Cardiac muscle cell (in vitro differentiated cells and primary cell): ENCODE measurements at regions not wholly inside any gene's neighbourhood (a gene's known extent, or its start where the extent isn't known, plus 50 kb on each side); places are given as distances from the start of the nearest gene placed in this dataset.

Experiments
- DNase-seq, 2 donors: peaks; one replicate each; pipeline versions ENCODE4 v3.0.0 to v3.0.0-alpha.2; 2010 to 2017; ENCODE audit warnings: low read depth in 1 of 2, low spot score in 1 of 2
- H3K27ac ChIP-seq: fragments of 200-600 bp; sonication (generic); 2 replicates; pipeline ENCODE4 v1.5.1; 2016
- H3K27me3 ChIP-seq: fragments of 200-600 bp; sonication (generic); 2 replicates; pipeline ENCODE4 v1.6.0; 2016; ENCODE audit warnings: control low read depth
- H3K36me3 ChIP-seq: fragments of 200-600 bp; sonication (generic); 2 replicates; pipeline ENCODE4 v1.5.1; 2016; ENCODE audit warnings: control low read depth
- H3K4me1 ChIP-seq: fragments of 200-600 bp; sonication (generic); 2 replicates; pipeline ENCODE4 v1.8.1; 2017; ENCODE audit warnings: low read depth, mild to moderate bottlenecking, mixed run types
- H3K4me3 ChIP-seq: fragments of 200-600 bp; sonication (generic); 2 replicates; pipeline ENCODE4 v1.5.1; 2016; ENCODE audit warnings: mild to moderate bottlenecking
- H3K9me3 ChIP-seq: fragments of 200-600 bp; sonication (generic); 2 replicates; pipeline ENCODE4 v1.5.1; 2017; ENCODE audit warnings: low read depth, mild to moderate bottlenecking, control low read depth
- TF ChIP-seq, protein P1 (sequence below): IDR thresholded peaks from 2 replicates; pipeline ENCODE4 v1.5.1; 2012; ENCODE audit warnings: low read depth, mild to moderate bottlenecking, low read length

DNA sequence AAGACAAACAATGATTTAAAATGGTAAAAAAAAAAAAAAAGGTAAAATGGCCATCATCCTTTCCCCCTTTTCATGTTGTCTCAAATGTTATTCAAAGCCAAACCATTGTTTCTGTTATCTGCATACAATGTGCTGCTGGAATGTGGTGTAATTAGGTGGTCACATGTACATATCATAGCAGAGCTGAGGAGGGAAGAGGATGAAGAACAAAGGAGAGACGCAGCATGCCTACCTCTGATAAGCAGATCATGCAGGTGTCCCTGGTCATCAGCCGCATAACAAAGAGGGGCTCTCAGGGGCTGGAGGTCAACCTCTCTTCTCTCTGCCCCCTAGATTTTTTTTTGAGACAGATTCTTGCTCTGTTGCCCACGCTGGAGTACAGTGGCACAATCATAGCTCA, 141.0 kb downstream of the CARTPT start:
- DNase-seq, result no peak

DNA sequence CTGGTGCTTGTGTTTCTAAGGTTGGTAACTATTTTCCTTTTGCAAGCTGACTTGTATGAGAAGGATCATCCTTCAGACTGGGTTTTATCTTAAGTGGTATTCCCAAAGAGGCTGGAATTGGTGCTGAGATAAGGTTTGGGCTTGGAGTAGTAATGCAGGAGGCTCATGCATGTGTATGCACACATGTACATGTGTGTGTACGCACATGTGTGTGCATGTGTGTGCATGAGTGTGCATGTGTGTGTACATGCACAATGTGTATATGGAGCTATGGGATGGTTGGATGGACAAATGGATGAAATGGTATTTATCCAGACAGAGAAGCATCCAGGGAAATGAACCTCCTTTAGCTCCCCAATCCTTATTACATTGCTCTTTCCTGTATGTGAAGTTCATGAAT, 142.6 kb downstream of the CARTPT start:
- H3K27me3 ChIP-seq, result no peaks in the 10 kb centered on the region
- TF ChIP-seq, protein P1, sequence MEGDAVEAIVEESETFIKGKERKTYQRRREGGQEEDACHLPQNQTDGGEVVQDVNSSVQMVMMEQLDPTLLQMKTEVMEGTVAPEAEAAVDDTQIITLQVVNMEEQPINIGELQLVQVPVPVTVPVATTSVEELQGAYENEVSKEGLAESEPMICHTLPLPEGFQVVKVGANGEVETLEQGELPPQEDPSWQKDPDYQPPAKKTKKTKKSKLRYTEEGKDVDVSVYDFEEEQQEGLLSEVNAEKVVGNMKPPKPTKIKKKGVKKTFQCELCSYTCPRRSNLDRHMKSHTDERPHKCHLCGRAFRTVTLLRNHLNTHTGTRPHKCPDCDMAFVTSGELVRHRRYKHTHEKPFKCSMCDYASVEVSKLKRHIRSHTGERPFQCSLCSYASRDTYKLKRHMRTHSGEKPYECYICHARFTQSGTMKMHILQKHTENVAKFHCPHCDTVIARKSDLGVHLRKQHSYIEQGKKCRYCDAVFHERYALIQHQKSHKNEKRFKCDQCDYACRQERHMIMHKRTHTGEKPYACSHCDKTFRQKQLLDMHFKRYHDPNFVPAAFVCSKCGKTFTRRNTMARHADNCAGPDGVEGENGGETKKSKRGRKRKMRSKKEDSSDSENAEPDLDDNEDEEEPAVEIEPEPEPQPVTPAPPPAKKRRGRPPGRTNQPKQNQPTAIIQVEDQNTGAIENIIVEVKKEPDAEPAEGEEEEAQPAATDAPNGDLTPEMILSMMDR, result no peak
- H3K4me1 ChIP-seq, result peaks cover 13% of the 10 kb centered on the region
- no peaks in the 10 kb centered on the region for H3K9me3 ChIP-seq
- no peak for DNase-seq
- no peak overlapping the region for H3K27ac ChIP-seq
- no peak overlapping the region for H3K4me3 ChIP-seq
- no peaks in the 10 kb centered on the region for H3K36me3 ChIP-seq

More for the DNA sequence above, 141.0 kb downstream of the CARTPT start:
- Histone ChIP-seq H3K27ac (no peak overlapping the region), H3K4me1 (peaks cover 8% of the 10 kb centered on the region), H3K4me3 (no peak overlapping the region), H3K9me3 (no peaks in the 10 kb centered on the region), H3K27me3 (no peaks in the 10 kb centered on the region), H3K36me3 (no peaks in the 10 kb centered on the region)
- TF ChIP-seq, protein P1, result no peak

DNA sequence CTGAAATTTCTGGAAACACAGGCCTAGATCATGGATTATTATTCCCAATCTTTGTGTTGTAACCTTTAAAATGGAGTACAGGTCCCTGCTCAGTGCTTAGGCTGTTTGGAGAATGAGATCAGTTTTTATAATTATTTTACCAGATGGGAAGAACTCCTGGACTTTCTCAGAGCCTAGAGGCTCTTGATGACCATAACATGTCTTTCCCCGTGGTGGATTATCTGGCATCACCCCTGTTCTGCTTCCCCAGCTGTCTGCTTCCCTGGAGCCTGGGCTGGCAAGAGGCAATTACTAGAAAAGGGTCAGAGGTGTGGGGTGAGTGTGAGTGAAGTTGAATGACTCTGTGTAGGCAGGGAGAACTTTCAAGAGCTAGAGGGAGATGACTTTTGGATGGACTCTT, 143.0 kb downstream of the CARTPT start:
- Histone ChIP-seq H3K36me3 (no peaks in the 10 kb centered on the region), H3K27ac (no peak overlapping the region), H3K9me3 (no peaks in the 10 kb centered on the region), H3K4me1 (peaks cover 13% of the 10 kb centered on the region), H3K4me3 (no peak overlapping the region), H3K27me3 (no peaks in the 10 kb centered on the region)
- DNase-seq, result no peak
- TF ChIP-seq, protein P1, result no peak

DNA sequence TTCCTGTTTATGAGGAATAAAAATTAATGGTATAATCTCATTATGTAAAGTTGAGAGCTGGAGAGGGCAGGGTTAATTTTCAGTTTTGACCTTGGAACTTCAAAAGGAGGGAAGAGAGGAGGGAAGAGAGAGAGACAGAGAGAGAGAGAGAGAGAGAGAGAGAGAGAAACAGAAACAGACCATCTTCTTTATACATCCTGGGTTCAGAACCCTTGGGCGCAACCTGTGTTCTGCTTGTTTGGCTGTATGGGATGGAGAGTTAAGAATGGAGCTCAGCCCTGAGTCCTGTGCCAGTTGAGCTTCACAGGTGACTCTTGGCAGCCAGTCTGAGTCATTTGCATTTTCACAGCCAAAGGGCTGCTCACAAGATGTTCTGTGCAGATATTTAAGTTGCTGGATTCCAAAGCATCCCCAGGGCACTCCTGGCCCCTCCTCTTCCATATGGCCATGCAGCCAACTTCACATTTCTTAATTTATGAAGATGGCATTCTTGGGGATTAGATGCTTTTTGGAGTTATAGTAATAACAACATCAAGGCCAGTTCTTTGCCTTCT, 143.5 kb downstream of the CARTPT start:
- TF ChIP-seq, protein P1, result no peak

DNA sequence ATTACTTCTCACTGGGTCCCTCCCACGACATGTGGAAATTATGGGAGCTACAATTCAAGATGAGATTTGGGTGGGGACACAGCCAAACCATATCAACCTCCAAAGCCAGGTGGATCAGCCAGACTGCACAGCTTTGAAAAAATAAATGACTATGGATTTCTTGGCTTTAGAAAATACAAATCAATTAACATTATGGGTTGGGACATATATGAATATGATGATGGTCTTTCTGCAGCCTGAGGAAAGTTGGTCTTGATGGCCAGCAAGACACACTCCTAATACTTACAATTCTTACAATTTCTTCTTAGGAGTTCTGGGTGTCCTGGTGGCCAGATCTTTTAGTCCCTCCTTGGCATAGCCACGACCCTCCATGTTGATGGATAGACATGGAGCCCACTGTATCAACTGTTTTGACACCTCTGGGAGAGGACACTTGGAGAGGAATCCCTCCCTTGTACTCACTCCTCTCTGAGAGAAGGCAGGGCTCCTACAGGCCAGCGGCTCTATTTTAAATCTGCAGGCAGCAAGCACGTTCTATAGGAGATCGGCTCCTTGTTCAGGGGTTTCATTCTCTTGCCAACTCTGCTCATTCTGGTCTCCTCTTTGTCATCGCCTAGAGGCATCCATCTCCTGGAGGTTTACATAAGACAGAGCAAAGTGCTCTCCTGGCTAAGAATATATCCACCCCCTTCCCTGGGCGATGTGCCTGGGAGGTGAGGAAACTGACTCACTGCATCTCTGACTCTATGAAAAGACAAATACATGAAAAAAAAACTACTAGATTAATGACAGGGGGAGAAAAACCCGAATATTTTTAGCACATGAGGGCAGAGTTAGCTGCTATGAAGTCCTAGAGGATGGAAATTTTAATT, 145.9 kb downstream of the CARTPT start:
- Histone ChIP-seq H3K36me3 (no peaks in the 10 kb centered on the region), H3K4me1 (peaks cover 13% of the 10 kb centered on the region), H3K4me3 (no peak overlapping the region), H3K27me3 (no peaks in the 10 kb centered on the region), H3K27ac (peak overlapping the region; percentile 50), H3K9me3 (no peaks in the 10 kb centered on the region)
- DNase-seq, result peak; percentile 36 to 61
- TF ChIP-seq, protein P1, result no peak

More for the DNA sequence above, 143.5 kb downstream of the CARTPT start:
- H3K4me1 ChIP-seq, result peaks cover 13% of the 10 kb centered on the region
- no peak overlapping the region for H3K4me3 ChIP-seq
- H3K27ac ChIP-seq, result no peak overlapping the region
- no peaks in the 10 kb centered on the region for H3K36me3 ChIP-seq
- H3K9me3 ChIP-seq, result no peaks in the 10 kb centered on the region
- no peak for DNase-seq
- no peaks in the 10 kb centered on the region for H3K27me3 ChIP-seq
